CD8-positive, alpha-beta memory T cell (primary cell): ENCODE measurements at regions not wholly inside any gene's neighbourhood (a gene's known extent, or its start where the extent isn't known, plus 50 kb on each side); places are given as distances from the start of the nearest gene placed in this dataset.
"Not testable (repeated sequence)": the region's sequence is repeated elsewhere in the genome, so short reads cannot be mapped to it uniquely, and the experiment has no call there.

Source experiments
- CTCF ChIA-PET: fragments of 350-600 bp; sonication (Branson Sonifier 250); formaldehyde crosslinking; loops from one replicate; lab custom pipeline; 2021; ENCODE audit warnings: antibody characterized with exemption; lab: Charles Lee
- POLR2A ChIA-PET: fragments of 350-600 bp; sonication (Branson Sonifier 250); formaldehyde crosslinking; loops from one replicate; lab custom pipeline; 2021; ENCODE audit warnings: antibody characterized with exemption; lab: Charles Lee
- DNase-seq, 5 donors: peaks; one replicate each; pipeline versions ENCODE4 v3.0.0 to v3.0.0-alpha.2; 2020 to 2022; ENCODE audit warnings: mixed read lengths in 1 of 5
- H3K27ac ChIP-seq: one replicate; pipeline ENCODE4 v1.7.0; 2013; ENCODE audit warnings: low read depth, mild to moderate bottlenecking, low read length, moderate library complexity
- H3K27me3 ChIP-seq: 2 replicates; pipeline ENCODE4 v1.7.0; 2013; ENCODE audit warnings: low read length, mild to moderate bottlenecking; ENCODE audit not compliant: insufficient read depth, poor library complexity, severe bottlenecking
- H3K36me3 ChIP-seq: 2 replicates; pipeline ENCODE4 v1.7.0; 2013; ENCODE audit warnings: mild to moderate bottlenecking, low read length, moderate library complexity; ENCODE audit not compliant: insufficient read depth
- H3K4me1 ChIP-seq: 2 replicates; pipeline ENCODE4 v1.7.0; 2013; ENCODE audit warnings: mild to moderate bottlenecking, low read length, moderate library complexity; ENCODE audit not compliant: insufficient read depth
- H3K4me3 ChIP-seq: 2 replicates; pipeline ENCODE4 v1.7.0; 2013; ENCODE audit warnings: mild to moderate bottlenecking, low read length
- H3K9me3 ChIP-seq: 2 replicates; pipeline ENCODE4 v1.7.0; 2013; ENCODE audit warnings: mild to moderate bottlenecking, low read length
- H3K27ac Mint-ChIP-seq, 8 donors: one replicate each; pipeline ENCODE4 v1.8.0; 2020 to 2021; ENCODE audit warnings: mixed read lengths in 8 of 8, mild to moderate bottlenecking in 6 of 8, inconsistent platforms in 3 of 8, moderate library complexity in 3 of 8
- H3K27me3 Mint-ChIP-seq, 2 donors: one replicate each; pipeline ENCODE4 v1.8.0; 2020 to 2021; ENCODE audit warnings: mixed read lengths in 2 of 2, mild to moderate bottlenecking in 1 of 2, moderate library complexity in 1 of 2
- H3K36me3 Mint-ChIP-seq, 3 donors: one replicate each; pipeline ENCODE4 v1.8.0; 2020 to 2021; ENCODE audit warnings: mixed read lengths in 3 of 3, inconsistent platforms in 1 of 3, mild to moderate bottlenecking in 1 of 3
- H3K4me1 Mint-ChIP-seq, 3 donors: one replicate each; pipeline ENCODE4 v1.8.0; 2020 to 2021; ENCODE audit warnings: mixed read lengths in 3 of 3, inconsistent platforms in 1 of 3, mild to moderate bottlenecking in 1 of 3
- H3K4me3 Mint-ChIP-seq, 7 donors: one replicate each; pipeline ENCODE4 v1.8.0; 2020 to 2021; ENCODE audit warnings: mixed read lengths in 7 of 7, mild to moderate bottlenecking in 6 of 7, moderate library complexity in 4 of 7, inconsistent platforms in 2 of 7
- H3K9me3 Mint-ChIP-seq, 5 donors: one replicate each; pipeline ENCODE4 v1.8.0; 2020 to 2022; ENCODE audit warnings: mixed read lengths in 5 of 5, mild to moderate bottlenecking in 3 of 5, moderate library complexity in 2 of 5, inconsistent platforms in 1 of 5

GRCh38 chrX:13487731-13488505 lies 81.5 kb upstream of the EGFL6 start:
- ChIA-PET POLR2A (interaction anchor here (0.9 to 1.4 kb wide), 3 partner anchors 395 to 541 kb away, joined by 3 to 10 read pairs (median 4); no protein-coding TSS in a partner anchor), CTCF (interaction anchor here (0.8 to 5.1 kb wide), 17 partner anchors 20 to 674 kb away, joined by 3 to 58 read pairs (median 5); partner anchors contain the start of gene TMSB4X)
- Histone ChIP-seq H3K4me1 (peaks cover 22% of the 10 kb centered on the region), H3K27me3 (no peaks in the 10 kb centered on the region), H3K9me3 (no peaks in the 10 kb centered on the region), H3K36me3 (no peaks in the 10 kb centered on the region), H3K27ac (no peak overlapping the region), H3K4me3 (no peak overlapping the region)
- Mint-ChIP-seq H3K27me3 (peaks cover 0 to 12% of the 10 kb centered on the region in 2 donors), H3K4me3 (peak overlapping the region in 3 of 7 donors; percentile 8 to 31 (median 17)), H3K9me3 (no peaks in the 10 kb centered on the region), H3K27ac (peak overlapping the region in 7 of 8 donors; percentile 50 to 87 (median 79)), H3K4me1 (peaks cover 38 to 51% (median 51%) of the 10 kb centered on the region in 3 donors), H3K36me3 (no peaks in the 10 kb centered on the region)
- DNase-seq, result peak in 4 of 5 donors; percentile 1 to 52 (median 46)

- POLR2A ChIA-PET, result no interaction called here
- no peaks in the 10 kb centered on the region for H3K36me3 Mint-ChIP-seq
- no peaks in the 10 kb centered on the region for H3K9me3 Mint-ChIP-seq
- H3K27ac Mint-ChIP-seq, result no peak overlapping the region
- Histone ChIP-seq H3K4me1 (peaks cover 22% of the 10 kb centered on the region), H3K27ac (no peak overlapping the region), H3K4me3 (no peak overlapping the region), H3K9me3 (no peaks in the 10 kb centered on the region), H3K27me3 (no peaks in the 10 kb centered on the region), H3K36me3 (no peaks in the 10 kb centered on the region)
- no peak overlapping the region for H3K4me3 Mint-ChIP-seq
- H3K4me1 Mint-ChIP-seq, result peaks cover 39 to 54% (median 51%) of the 10 kb centered on the region in 3 donors
- CTCF ChIA-PET, result interaction anchor here (1.5 to 2.0 kb wide), 2 partner anchors 534 to 538 kb away, joined by 3 to 8 read pairs; no protein-coding TSS in a partner anchor
- DNase-seq, result no peak
- H3K27me3 Mint-ChIP-seq, result peaks cover 0 to 17% of the 10 kb centered on the region in 2 donors
These were observed 84.2 kb upstream of the EGFL6 start for GRCh38 chrX:13485167-13485566.

GRCh38 chrX:13483773-13484172 lies 85.6 kb upstream of the EGFL6 start:
- Histone ChIP-seq H3K4me1 (peaks cover 22% of the 10 kb centered on the region), H3K27me3 (no peaks in the 10 kb centered on the region), H3K4me3 (no peak overlapping the region), H3K9me3 (no peaks in the 10 kb centered on the region), H3K36me3 (no peaks in the 10 kb centered on the region), H3K27ac (no peak overlapping the region)
- peaks cover 39 to 54% (median 51%) of the 10 kb centered on the region in 3 donors for H3K4me1 Mint-ChIP-seq
- peak overlapping the region in 4 of 7 donors; percentile 26 to 39 (median 33) for H3K4me3 Mint-ChIP-seq
- ChIA-PET POLR2A (no interaction called here), CTCF (interaction anchor here (2.0 kb wide), 1 partner anchor 537 kb away, joined by 8 read pairs; no protein-coding TSS in a partner anchor)
- H3K9me3 Mint-ChIP-seq, result no peaks in the 10 kb centered on the region
- H3K27ac Mint-ChIP-seq, result peak overlapping the region; percentile 32 to 94 (median 64)
- H3K36me3 Mint-ChIP-seq, result no peaks in the 10 kb centered on the region
- DNase-seq, result peak in 3 of 5 donors; percentile 1 to 50 (median 30)
- peaks cover 0 to 18% of the 10 kb centered on the region in 2 donors for H3K27me3 Mint-ChIP-seq

- H3K4me3 ChIP-seq, result no peak overlapping the region
- H3K27ac ChIP-seq, result no peak overlapping the region
- no peaks in the 10 kb centered on the region for H3K9me3 ChIP-seq
- CTCF ChIA-PET, result interaction anchor here (1.2 to 2.0 kb wide), 2 partner anchors 536 kb away, joined by 4 to 8 read pairs; no protein-coding TSS in a partner anchor
- H3K27ac Mint-ChIP-seq, result peak overlapping the region in 6 of 8 donors; percentile 43 to 94 (median 76)
- POLR2A ChIA-PET, result no interaction called here
- DNase-seq, result no peak
- no peaks in the 10 kb centered on the region for H3K9me3 Mint-ChIP-seq
- H3K36me3 ChIP-seq, result no peaks in the 10 kb centered on the region
- peaks cover 20% of the 10 kb centered on the region for H3K4me1 ChIP-seq
- peaks cover 36 to 50% (median 48%) of the 10 kb centered on the region in 3 donors for H3K4me1 Mint-ChIP-seq
- H3K27me3 ChIP-seq, result no peaks in the 10 kb centered on the region
- H3K4me3 Mint-ChIP-seq, result peak overlapping the region in 2 of 7 donors; percentile 37 to 39
- peaks cover 0 to 19% of the 10 kb centered on the region in 2 donors for H3K27me3 Mint-ChIP-seq
- no peaks in the 10 kb centered on the region for H3K36me3 Mint-ChIP-seq
These were observed 86.5 kb upstream of the EGFL6 start for GRCh38 chrX:13482746-13483541.

GRCh38 chrX:13480780-13481179 lies 88.6 kb upstream of the EGFL6 start:
- H3K27me3 Mint-ChIP-seq, result peaks cover 0 to 17% of the 10 kb centered on the region in 2 donors
- POLR2A ChIA-PET, H3K36me3 Mint-ChIP-seq, CTCF ChIA-PET, H3K9me3 Mint-ChIP-seq, H3K36me3 ChIP-seq, H3K9me3 ChIP-seq, H3K27ac Mint-ChIP-seq, H3K4me3 Mint-ChIP-seq, H3K27me3 ChIP-seq, H3K4me3 ChIP-seq, H3K27ac ChIP-seq, DNase-seq: not testable (repeated sequence)
- H3K4me1 Mint-ChIP-seq, result peaks cover 21 to 30% (median 29%) of the 10 kb centered on the region in 3 donors
- H3K4me1 ChIP-seq, result peaks cover 11% of the 10 kb centered on the region

- Histone ChIP-seq H3K4me1 (peaks cover 10% of the 10 kb centered on the region), H3K9me3 (no peaks in the 10 kb centered on the region), H3K4me3 (no peak overlapping the region), H3K27ac (no peak overlapping the region), H3K27me3 (no peaks in the 10 kb centered on the region), H3K36me3 (no peaks in the 10 kb centered on the region)
- no peak for DNase-seq
- no peaks in the 10 kb centered on the region for H3K36me3 Mint-ChIP-seq
- CTCF ChIA-PET, result no interaction called here
- H3K9me3 Mint-ChIP-seq, result no peaks in the 10 kb centered on the region
- POLR2A ChIA-PET, result no interaction called here
- no peak overlapping the region for H3K27ac Mint-ChIP-seq
- H3K4me3 Mint-ChIP-seq, result no peak overlapping the region
- peaks cover 18 to 22% (median 19%) of the 10 kb centered on the region in 3 donors for H3K4me1 Mint-ChIP-seq
- H3K27me3 Mint-ChIP-seq, result peaks cover 0 to 20% of the 10 kb centered on the region in 2 donors
These were observed 90.0 kb upstream of the EGFL6 start for GRCh38 chrX:13479452-13479813.

GRCh38 chrX:13478740-13479451 lies 90.5 kb upstream of the EGFL6 start:
- POLR2A ChIA-PET, result no interaction called here
- Histone ChIP-seq H3K36me3 (no peaks in the 10 kb centered on the region), H3K9me3 (no peaks in the 10 kb centered on the region), H3K27ac (no peak overlapping the region), H3K4me3 (no peak overlapping the region), H3K4me1 (peaks cover 8% of the 10 kb centered on the region), H3K27me3 (no peaks in the 10 kb centered on the region)
- Mint-ChIP-seq H3K4me1 (peaks cover 18 to 22% (median 19%) of the 10 kb centered on the region in 3 donors), H3K27ac (no peak overlapping the region), H3K27me3 (peaks cover 0 to 17% of the 10 kb centered on the region in 2 donors), H3K36me3 (no peaks in the 10 kb centered on the region), H3K4me3 (no peak overlapping the region), H3K9me3 (no peaks in the 10 kb centered on the region)
- DNase-seq, result no peak
- CTCF ChIA-PET, result no interaction called here
